ENCODE measurements at regions not wholly inside any gene's neighbourhood (a gene's known extent, or its start where the extent isn't known, plus 50 kb on each side); places are given as distances from the start of the nearest gene placed in this dataset.
"Not testable (repeated sequence)": the region's sequence is repeated elsewhere in the genome, so short reads cannot be mapped to it uniquely, and the experiment has no call there.

DNA sequence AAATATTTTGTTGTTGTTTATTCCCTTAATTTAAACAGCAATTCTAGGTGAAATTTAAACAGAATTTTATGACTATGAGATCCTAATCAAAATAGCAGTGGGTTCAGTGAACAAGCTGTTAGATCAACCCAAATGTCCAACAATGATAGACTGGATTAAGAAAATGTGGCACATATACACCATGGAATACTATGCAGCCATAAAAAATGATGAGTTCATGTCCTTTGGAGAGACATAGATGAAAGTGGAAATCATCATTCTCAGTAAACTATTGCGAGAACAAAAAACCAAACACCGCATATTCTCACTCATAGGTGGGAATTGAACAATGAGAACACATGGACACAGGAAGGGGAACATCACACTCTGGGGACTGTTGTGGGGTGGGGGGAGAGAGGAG, 407.3 kb upstream of the ADAMTSL1 start:
- TF ChIP-seq, protein P1, sequence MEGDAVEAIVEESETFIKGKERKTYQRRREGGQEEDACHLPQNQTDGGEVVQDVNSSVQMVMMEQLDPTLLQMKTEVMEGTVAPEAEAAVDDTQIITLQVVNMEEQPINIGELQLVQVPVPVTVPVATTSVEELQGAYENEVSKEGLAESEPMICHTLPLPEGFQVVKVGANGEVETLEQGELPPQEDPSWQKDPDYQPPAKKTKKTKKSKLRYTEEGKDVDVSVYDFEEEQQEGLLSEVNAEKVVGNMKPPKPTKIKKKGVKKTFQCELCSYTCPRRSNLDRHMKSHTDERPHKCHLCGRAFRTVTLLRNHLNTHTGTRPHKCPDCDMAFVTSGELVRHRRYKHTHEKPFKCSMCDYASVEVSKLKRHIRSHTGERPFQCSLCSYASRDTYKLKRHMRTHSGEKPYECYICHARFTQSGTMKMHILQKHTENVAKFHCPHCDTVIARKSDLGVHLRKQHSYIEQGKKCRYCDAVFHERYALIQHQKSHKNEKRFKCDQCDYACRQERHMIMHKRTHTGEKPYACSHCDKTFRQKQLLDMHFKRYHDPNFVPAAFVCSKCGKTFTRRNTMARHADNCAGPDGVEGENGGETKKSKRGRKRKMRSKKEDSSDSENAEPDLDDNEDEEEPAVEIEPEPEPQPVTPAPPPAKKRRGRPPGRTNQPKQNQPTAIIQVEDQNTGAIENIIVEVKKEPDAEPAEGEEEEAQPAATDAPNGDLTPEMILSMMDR (IDR thresholded peaks at IDR 0.05; ENCODE audit: low read depth, low read length), result not testable (repeated sequence)
- TF ChIP-seq EZH2phosphoT487 (IDR thresholded peaks at IDR 0.05; ENCODE audit: low read depth), result not testable (repeated sequence)
